PC-3 (cell line): ENCODE measurements at regions not wholly inside any gene's neighbourhood (a gene's known extent, or its start where the extent isn't known, plus 50 kb on each side); places are given as distances from the start of the nearest gene placed in this dataset.

Experiments used
- ATAC-seq: fragments of 200-7000 bp; cut with Tn5 transposase; 2 replicates; pipeline ENCODE4 v1.9.1; 2020; ENCODE audit warnings: mild to moderate bottlenecking, moderate library complexity
- BruUV-seq: library from RNA; stranded (reverse); fragments of 400-500 nt; replicated peaks from 2 replicates; lab custom pipeline; 2021; lab: Mats Ljungman, UMichigan
- CTCF ChIA-PET: fragments of 300-600 bp; sonication (Branson Sonifier 250); formaldehyde crosslinking; loops from one replicate; lab custom pipeline; 2022; ENCODE audit warnings: antibody characterized with exemption; lab: Charles Lee
- POLR2A ChIA-PET: fragments of 300-600 bp; sonication (Branson Sonifier 250); formaldehyde crosslinking; loops from one replicate; lab custom pipeline; 2022; ENCODE audit warnings: antibody characterized with exemption; ENCODE audit not compliant: unreplicated experiment; lab: Charles Lee
- DNase-seq: peaks from one replicate; pipeline ENCODE4 v3.0.0-alpha.2; 2015
- H2AFZ ChIP-seq: fragments of 300-600 bp; sonication (generic); 2 replicates; pipeline ENCODE4 v1.6.0; 2016; ENCODE audit warnings: antibody characterized with exemption, low read length
- H3F3A ChIP-seq: fragments of 300-600 bp; sonication (generic); one replicate; pipeline ENCODE4 v1.6.0; 2017; ENCODE audit warnings: antibody characterized with exemption, low read length, control low read depth, mild to moderate bottlenecking; ENCODE audit not compliant: unreplicated experiment
- H3K27ac ChIP-seq: fragments of 300-600 bp; sonication (generic); 2 replicates; pipeline ENCODE4 v1.5.1; 2016; ENCODE audit warnings: mild to moderate bottlenecking, low read length
- H3K27me3 ChIP-seq: fragments of 300-600 bp; sonication (generic); 2 replicates; pipeline ENCODE4 v1.6.1; 2016; ENCODE audit warnings: low read length, mixed read lengths
- H3K36me3 ChIP-seq: fragments of 300-600 bp; sonication (generic); 2 replicates; pipeline ENCODE4 v1.6.1; 2016; ENCODE audit warnings: low read depth, mixed run types, low read length, mixed read lengths
- H3K4me1 ChIP-seq: fragments of 300-600 bp; sonication (generic); 2 replicates; pipeline ENCODE4 v1.5.1; 2016; ENCODE audit warnings: low read length; ENCODE audit not compliant: insufficient read depth
- H3K4me2 ChIP-seq: fragments of 300-600 bp; sonication (generic); 2 replicates; pipeline ENCODE4 v1.6.0; 2016; ENCODE audit warnings: low read length
- H3K4me3 ChIP-seq: fragments of 300-600 bp; sonication (generic); 2 replicates; pipeline ENCODE4 v1.5.1; 2016; ENCODE audit warnings: mild to moderate bottlenecking, low read length, mixed read lengths
- H3K79me2 ChIP-seq: fragments of 300-600 bp; sonication (generic); 2 replicates; pipeline ENCODE4 v1.6.1; 2017; ENCODE audit warnings: low read length, mixed read lengths
- H3K9ac ChIP-seq: fragments of 300-600 bp; sonication (generic); 2 replicates; pipeline ENCODE4 v1.6.0; 2016; ENCODE audit warnings: mild to moderate bottlenecking, low read length
- H3K9me2 ChIP-seq: fragments of 300-600 bp; sonication (generic); replicated peaks from 2 replicates; pipeline ENCODE4 v1.6.1; 2016; ENCODE audit warnings: mixed run types, low read length, mixed read lengths
- H3K9me3 ChIP-seq: fragments of 300-600 bp; sonication (generic); 2 replicates; pipeline ENCODE4 v1.6.1; 2016; ENCODE audit warnings: low read length, mixed read lengths
- H4K20me1 ChIP-seq: fragments of 300-600 bp; sonication (generic); 2 replicates; pipeline ENCODE4 v1.6.1; 2016; ENCODE audit warnings: low read length, mixed read lengths
- CTCF ChIP-seq: fragments of 300-600 bp; sonication (generic); conservative IDR thresholded peaks from 2 replicates; pipeline ENCODE4 v1.5.1; 2017; ENCODE audit warnings: antibody characterized with exemption, low read depth, mild to moderate bottlenecking, low read length
- EZH2 ChIP-seq: fragments of 300-600 bp; sonication (generic); IDR thresholded peaks from one replicate; pipeline ENCODE4 v1.6.1; 2017; ENCODE audit warnings: antibody characterized with exemption, mild to moderate bottlenecking, low read length; ENCODE audit not compliant: unreplicated experiment
- EZH2phosphoT487 ChIP-seq: fragments of 300-600 bp; sonication (generic); IDR thresholded peaks from 2 replicates; pipeline ENCODE4 v1.6.1; 2018; ENCODE audit warnings: mild to moderate bottlenecking, antibody characterized with exemption, low read length, borderline replicate concordance
- intact Hi-C: fragments of 100-400 bp; cut with micrococcal nuclease; formaldehyde crosslinking; loops from 2 replicates; pipeline ENCODE4 v1.9.0; 2023

GRCh38 chr9:23559522-23559921, 266.5 kb downstream of the ELAVL2 start:
- TF ChIP-seq CTCF (no peak), EZH2phosphoT487 (no peak)
- Histone ChIP-seq H3F3A (no peaks in the 10 kb centered on the region), H3K4me2 (no peak overlapping the region), H3K9ac (no peak overlapping the region), H3K9me2 (no peaks in the 10 kb centered on the region), H3K79me2 (no peaks in the 10 kb centered on the region), H3K36me3 (no peaks in the 10 kb centered on the region), H4K20me1 (no peaks in the 10 kb centered on the region), H2AFZ (no peak overlapping the region), H3K4me3 (no peak overlapping the region), H3K27ac (no peak overlapping the region), H3K4me1 (peaks cover 25% of the 10 kb centered on the region), H3K27me3 (no peaks in the 10 kb centered on the region), H3K9me3 (no peaks in the 10 kb centered on the region)
- DNase-seq (no peak), ATAC-seq (no peak)
- ChIA-PET CTCF (no interaction called here), POLR2A (no interaction called here)
- no TSS peak for BruUV-seq
- intact Hi-C loops: no loop called here

- Histone ChIP-seq H2AFZ (no peak overlapping the region), H3K4me1 (peaks cover 7% of the 10 kb centered on the region; the same call in 1 of the 2 replicates), H4K20me1 (no peaks in the 10 kb centered on the region), H3K27me3 (no peaks in the 10 kb centered on the region), H3K79me2 (no peaks in the 10 kb centered on the region), H3K9me2 (no peaks in the 10 kb centered on the region), H3K27ac (no peak overlapping the region), H3F3A (no peaks in the 10 kb centered on the region), H3K36me3 (no peaks in the 10 kb centered on the region), H3K4me3 (no peak overlapping the region), H3K4me2 (no peak overlapping the region), H3K9ac (no peak overlapping the region), H3K9me3 (no peaks in the 10 kb centered on the region)
- peak; percentile 35 for DNase-seq
- POLR2A ChIA-PET: no interaction called here
- intact Hi-C loops: no loop called here
- peak; percentile 50; the same call in 1 of the 2 replicates for ATAC-seq
- CTCF ChIA-PET: no interaction called here
- BruUV-seq: no TSS peak
- TF ChIP-seq CTCF (no peak), EZH2 (no peak), EZH2phosphoT487 (no peak)
Observed at GRCh38 chr9:23563517-23563916, 262.5 kb downstream of the ELAVL2 start.

GRCh38 chr9:23567516-23568165, 258.4 kb downstream of the ELAVL2 start:
- Histone ChIP-seq H3F3A (no peaks in the 10 kb centered on the region), H2AFZ (no peak overlapping the region), H3K4me3 (no peak overlapping the region), H3K27me3 (no peaks in the 10 kb centered on the region), H3K9ac (no peak overlapping the region), H3K4me1 (peaks cover 7% of the 10 kb centered on the region; the same call in 1 of the 2 replicates), H3K9me3 (no peaks in the 10 kb centered on the region), H4K20me1 (no peaks in the 10 kb centered on the region), H3K27ac (no peak overlapping the region), H3K36me3 (no peaks in the 10 kb centered on the region), H3K9me2 (no peaks in the 10 kb centered on the region), H3K79me2 (no peaks in the 10 kb centered on the region), H3K4me2 (no peak overlapping the region)
- TF ChIP-seq EZH2: no peak
- no TSS peak for BruUV-seq
- no peak for ATAC-seq
- POLR2A ChIA-PET: no interaction called here
- DNase-seq: no peak
- CTCF ChIA-PET: interaction anchor here (0.6 kb wide), 1 partner anchor 135 kb away, joined by 5 read pairs; no protein-coding TSS in a partner anchor
- intact Hi-C loops: no loop called here
